IPS-15b (cell line): ENCODE measurements at regions not wholly inside any gene's neighbourhood (a gene's known extent, or its start where the extent isn't known, plus 50 kb on each side); places are given as distances from the start of the nearest gene placed in this dataset.

ENCODE experiments used
- H3K27me3 ChIP-seq: one replicate; pipeline ENCODE4 v1.6.1; 2013; ENCODE audit warnings: low read length; ENCODE audit not compliant: control insufficient read depth, insufficient read depth
- H3K36me3 ChIP-seq: one replicate; pipeline ENCODE4 v1.6.1; 2013; ENCODE audit warnings: low read length; ENCODE audit not compliant: control insufficient read depth, insufficient read depth
- H3K4me1 ChIP-seq: one replicate; pipeline ENCODE4 v1.6.1; 2013; ENCODE audit warnings: mild to moderate bottlenecking, low read length; ENCODE audit not compliant: control insufficient read depth, insufficient read depth
- H3K4me3 ChIP-seq: one replicate; pipeline ENCODE4 v1.5.1; 2013; ENCODE audit warnings: low read depth, low read length
- H3K9ac ChIP-seq: one replicate; pipeline ENCODE4 v1.6.1; 2013; ENCODE audit warnings: low read depth, mild to moderate bottlenecking, low read length
- H3K9me3 ChIP-seq: one replicate; pipeline ENCODE4 v1.6.1; 2013; ENCODE audit warnings: mild to moderate bottlenecking, low read length; ENCODE audit not compliant: control insufficient read depth, insufficient read depth

- Histone ChIP-seq H3K27me3 (no peaks in the 10 kb centered on the region), H3K36me3 (no peaks in the 10 kb centered on the region), H3K4me3 (no peak overlapping the region), H3K9ac (no peak overlapping the region), H3K9me3 (no peaks in the 10 kb centered on the region), H3K4me1 (no peaks in the 10 kb centered on the region)
Measured at GRCh38 chr14:25626986-25627385, 577.0 kb upstream of the STXBP6 start.

GRCh38 chr14:25622763-25623162 lies 572.8 kb upstream of the STXBP6 start:
- no peaks in the 10 kb centered on the region for H3K4me1 ChIP-seq
- no peaks in the 10 kb centered on the region for H3K36me3 ChIP-seq
- H3K9me3 ChIP-seq = no peaks in the 10 kb centered on the region
- no peaks in the 10 kb centered on the region for H3K27me3 ChIP-seq
- no peak overlapping the region for H3K4me3 ChIP-seq
- H3K9ac ChIP-seq = no peak overlapping the region

DNA sequence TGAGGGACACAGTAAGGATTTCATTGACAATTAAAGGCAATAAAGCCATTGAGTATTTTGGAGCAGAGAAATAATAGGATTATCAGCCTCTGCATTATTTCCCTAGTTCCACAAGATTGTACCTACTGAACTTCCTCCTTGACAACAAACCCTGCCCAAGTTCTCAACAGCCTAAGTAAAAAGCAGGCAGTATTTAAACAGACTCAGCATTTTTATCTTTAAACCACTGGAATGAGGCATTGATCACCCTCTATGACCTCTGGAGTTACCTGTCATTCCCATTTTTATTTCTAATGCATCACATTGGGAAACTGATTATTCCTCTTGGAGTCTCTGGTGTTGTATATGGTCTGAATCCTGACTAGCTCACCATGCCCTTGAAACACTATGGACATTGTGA lies 570.6 kb upstream of the STXBP6 start:
- no peaks in the 10 kb centered on the region for H3K27me3 ChIP-seq
- H3K9ac ChIP-seq = no peak overlapping the region
- H3K9me3 ChIP-seq = no peaks in the 10 kb centered on the region
- H3K4me1 ChIP-seq = no peaks in the 10 kb centered on the region
- H3K36me3 ChIP-seq = no peaks in the 10 kb centered on the region
- H3K4me3 ChIP-seq = no peak overlapping the region

DNA sequence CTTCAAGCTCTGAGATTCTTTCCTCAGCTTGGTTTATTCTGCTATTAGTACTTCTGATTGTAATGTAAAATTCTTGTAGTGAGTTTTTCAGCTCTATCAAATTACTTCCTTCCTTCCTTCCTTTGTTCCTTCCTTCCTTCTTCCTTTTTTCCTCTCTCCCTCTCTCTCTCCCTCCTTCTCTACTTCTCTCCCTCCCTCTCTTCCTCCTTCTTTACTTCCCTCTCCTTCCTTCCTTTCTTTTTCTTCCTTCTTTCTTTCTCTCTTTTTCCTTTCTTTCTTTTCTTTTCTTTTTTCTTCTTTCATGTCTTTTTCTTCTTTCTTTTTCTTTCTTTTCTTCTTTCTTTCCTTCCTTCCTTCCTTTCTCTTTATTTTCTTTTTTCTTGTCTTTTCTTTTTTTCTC lies 565.2 kb upstream of the STXBP6 start:
- Histone ChIP-seq H3K36me3 (no peaks in the 10 kb centered on the region), H3K9ac (no peak overlapping the region), H3K4me1 (no peaks in the 10 kb centered on the region), H3K9me3 (no peaks in the 10 kb centered on the region), H3K27me3 (no peaks in the 10 kb centered on the region), H3K4me3 (no peak overlapping the region)

- H3K9ac ChIP-seq = no peak overlapping the region
- peaks cover 8% of the 10 kb centered on the region for H3K4me1 ChIP-seq
- no peaks in the 10 kb centered on the region for H3K9me3 ChIP-seq
- H3K36me3 ChIP-seq = no peaks in the 10 kb centered on the region
- no peaks in the 10 kb centered on the region for H3K27me3 ChIP-seq
- H3K4me3 ChIP-seq = no peak overlapping the region
Measured at GRCh38 chr14:25607192-25607591, 557.2 kb upstream of the STXBP6 start.

DNA sequence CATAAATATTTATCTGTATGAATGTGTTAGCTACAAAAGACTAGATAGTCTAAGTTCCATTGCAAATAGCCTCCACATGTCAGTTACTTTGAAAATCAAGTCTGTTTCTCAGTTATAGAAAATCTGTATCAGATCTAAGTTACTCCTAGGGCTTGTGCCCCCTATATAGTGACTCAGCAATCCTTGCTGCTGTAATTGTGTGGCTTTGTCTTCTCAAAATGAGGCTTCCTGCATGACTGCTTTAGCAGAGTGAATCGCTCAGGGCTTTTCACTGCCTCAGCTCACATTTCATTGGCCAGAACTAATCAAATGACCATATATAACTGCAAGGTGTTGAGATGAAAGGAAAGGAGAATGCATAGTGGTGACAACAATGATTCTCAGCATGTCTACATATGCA lies 552.2 kb upstream of the STXBP6 start:
- Histone ChIP-seq H3K4me3 (no peak overlapping the region), H3K9ac (no peak overlapping the region), H3K9me3 (no peaks in the 10 kb centered on the region), H3K4me1 (peaks cover 3% of the 10 kb centered on the region), H3K27me3 (no peaks in the 10 kb centered on the region), H3K36me3 (no peaks in the 10 kb centered on the region)

DNA sequence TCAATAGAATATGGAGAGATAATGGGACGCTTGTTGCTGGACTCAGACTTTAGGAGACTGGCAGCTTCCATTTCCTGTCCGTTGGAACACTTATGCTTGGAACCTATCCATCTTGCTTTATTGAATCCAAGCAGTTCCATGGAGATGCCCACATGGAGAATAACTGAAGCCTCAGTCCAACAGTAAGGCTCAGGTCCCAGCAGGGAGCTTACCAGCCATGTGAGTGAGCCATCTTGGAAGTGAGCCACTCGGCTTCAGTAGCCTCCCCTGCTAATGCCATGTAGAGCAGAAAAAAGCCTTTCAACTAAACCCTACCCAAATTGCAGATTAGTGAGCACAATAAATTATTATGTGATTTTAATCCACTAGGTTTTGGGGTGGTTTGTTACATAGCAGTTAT lies 538.8 kb upstream of the STXBP6 start:
- no peak overlapping the region for H3K9ac ChIP-seq
- H3K4me3 ChIP-seq = no peak overlapping the region
- H3K4me1 ChIP-seq = no peaks in the 10 kb centered on the region
- H3K9me3 ChIP-seq = no peaks in the 10 kb centered on the region
- H3K36me3 ChIP-seq = peaks cover 2% of the 10 kb centered on the region
- H3K27me3 ChIP-seq = no peaks in the 10 kb centered on the region

- Histone ChIP-seq H3K4me3 (no peak overlapping the region), H3K4me1 (no peaks in the 10 kb centered on the region), H3K27me3 (no peaks in the 10 kb centered on the region), H3K36me3 (no peaks in the 10 kb centered on the region), H3K9ac (no peak overlapping the region), H3K9me3 (no peaks in the 10 kb centered on the region)
Measured at GRCh38 chr14:25574628-25575325, 524.8 kb upstream of the STXBP6 start.

DNA sequence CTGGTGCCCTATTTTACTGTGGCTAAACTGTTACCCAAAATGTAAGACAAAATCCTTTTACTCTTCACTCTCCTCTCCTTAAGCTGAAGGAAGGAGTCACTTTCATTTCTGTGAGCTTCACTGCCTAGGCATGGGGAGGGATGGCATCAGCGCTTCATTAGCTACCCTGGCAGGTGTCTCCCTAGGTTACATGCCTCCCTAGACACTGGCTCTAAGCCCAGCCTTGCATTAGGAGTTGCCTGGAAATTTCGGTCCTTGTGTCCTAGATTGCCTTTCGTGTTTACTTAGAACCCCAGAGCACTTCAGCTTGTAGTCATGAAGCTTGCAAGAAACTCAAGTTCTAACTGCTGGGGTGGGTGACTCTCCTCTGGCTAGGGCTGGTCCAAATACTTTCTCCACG lies 520.5 kb upstream of the STXBP6 start:
- Histone ChIP-seq H3K4me1 (no peaks in the 10 kb centered on the region), H3K9ac (no peak overlapping the region), H3K27me3 (no peaks in the 10 kb centered on the region), H3K4me3 (no peak overlapping the region), H3K9me3 (no peaks in the 10 kb centered on the region), H3K36me3 (no peaks in the 10 kb centered on the region)

DNA sequence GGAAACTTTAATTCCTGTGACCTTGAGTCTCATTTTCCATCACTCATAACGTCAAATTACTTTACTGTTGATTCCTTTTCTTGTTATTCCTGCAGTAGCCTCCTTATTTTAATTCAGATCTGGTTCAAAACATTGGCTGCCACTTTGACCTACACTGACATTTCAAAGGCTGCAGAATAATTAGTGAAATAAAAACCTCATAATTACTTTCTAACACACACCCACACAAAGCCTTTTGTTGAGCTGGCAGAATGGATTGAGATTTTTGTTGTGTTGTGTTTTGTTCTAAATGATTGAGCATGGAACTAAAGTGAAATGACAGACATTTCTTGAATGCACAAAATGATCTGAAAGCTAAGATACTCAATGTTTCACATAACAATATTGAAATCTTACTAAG lies 507.5 kb upstream of the STXBP6 start:
- Histone ChIP-seq H3K9ac (no peak overlapping the region), H3K4me1 (no peaks in the 10 kb centered on the region), H3K4me3 (no peak overlapping the region), H3K36me3 (no peaks in the 10 kb centered on the region), H3K27me3 (no peaks in the 10 kb centered on the region), H3K9me3 (no peaks in the 10 kb centered on the region)

DNA sequence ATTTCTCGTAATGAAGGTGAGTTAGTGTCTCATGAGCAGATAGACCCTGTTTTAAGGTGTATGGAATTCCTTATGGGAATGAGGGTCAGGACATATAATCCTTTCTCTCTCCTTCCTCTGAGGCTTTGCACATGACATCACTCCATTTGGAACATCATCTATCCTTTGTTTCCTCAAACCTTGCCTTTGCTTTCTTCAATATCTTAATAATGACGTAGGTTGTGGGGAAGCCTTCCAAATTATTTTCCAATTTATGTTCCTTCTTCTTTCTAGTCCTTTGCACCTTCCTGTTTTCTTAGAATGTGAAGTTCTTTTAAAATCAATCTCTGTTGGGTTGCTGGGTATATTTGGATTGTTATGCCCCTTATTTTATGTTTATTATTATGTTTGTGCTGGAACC lies 502.9 kb upstream of the STXBP6 start:
- Histone ChIP-seq H3K36me3 (no peaks in the 10 kb centered on the region), H3K9me3 (no peaks in the 10 kb centered on the region), H3K4me1 (peaks cover 2% of the 10 kb centered on the region), H3K4me3 (no peak overlapping the region), H3K27me3 (no peaks in the 10 kb centered on the region), H3K9ac (no peak overlapping the region)

DNA sequence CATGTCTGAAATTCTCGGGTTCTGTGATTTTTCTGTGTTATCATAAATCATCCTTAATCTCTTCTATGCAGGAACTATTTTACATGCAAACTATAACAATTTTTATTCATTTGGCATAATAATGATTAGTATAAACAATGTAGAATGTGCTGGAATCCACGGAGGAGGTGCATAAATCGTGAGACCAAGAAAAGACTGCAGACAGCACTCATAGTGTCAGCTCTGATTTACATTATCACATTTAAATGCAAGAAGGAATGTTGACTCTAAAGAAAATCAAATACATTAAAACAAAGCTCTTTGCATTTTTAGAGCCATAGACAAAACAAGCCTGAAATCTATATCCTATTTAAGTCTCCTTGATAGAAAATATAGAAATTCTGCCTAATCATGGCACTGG lies 501.7 kb upstream of the STXBP6 start:
- H3K4me1 ChIP-seq = peaks cover 2% of the 10 kb centered on the region
- H3K4me3 ChIP-seq = no peak overlapping the region
- H3K9ac ChIP-seq = no peak overlapping the region
- H3K9me3 ChIP-seq = no peaks in the 10 kb centered on the region
- H3K27me3 ChIP-seq = no peaks in the 10 kb centered on the region
- no peaks in the 10 kb centered on the region for H3K36me3 ChIP-seq
